GM12872 (cell line): ENCODE measurements at regions not wholly inside any gene's neighbourhood (a gene's known extent, or its start where the extent isn't known, plus 50 kb on each side); places are given as distances from the start of the nearest gene placed in this dataset.

Experiments
- CTCF ChIP-seq: IDR thresholded peaks from 3 replicates; pipeline ENCODE4 v1.5.1; 2011; ENCODE audit warnings: low read depth, mild to moderate bottlenecking, low read length, moderate library complexity; ENCODE audit not compliant: insufficient read depth

GRCh38 chr11:95647871-95648270, 141.7 kb downstream of the FAM76B start:
- no peak for TF ChIP-seq CTCF

- TF ChIP-seq CTCF, result no peak
Measured at GRCh38 chr11:95647355-95647754, 142.2 kb downstream of the FAM76B start.

- TF ChIP-seq CTCF, result no peak
Measured at GRCh38 chr11:95641495-95641894, 148.1 kb downstream of the FAM76B start.

- TF ChIP-seq CTCF, result no peak
Measured at GRCh38 chr11:95638501-95638900, 151.1 kb downstream of the FAM76B start.

GRCh38 chr11:95625164-95625900, 164.2 kb downstream of the FAM76B start:
- TF ChIP-seq CTCF, result no peak

GRCh38 chr11:95616256-95616804, 173.3 kb downstream of the FAM76B start:
- TF ChIP-seq CTCF, result no peak

- no peak for TF ChIP-seq CTCF
Measured at GRCh38 chr11:95611827-95612226, 177.8 kb downstream of the FAM76B start.
